Thyroid gland (tissue), 4 donors: ENCODE measurements at regions not wholly inside any gene's neighbourhood (a gene's known extent, or its start where the extent isn't known, plus 50 kb on each side); places are given as distances from the start of the nearest gene placed in this dataset.
"Not testable (repeated sequence)": the region's sequence is repeated elsewhere in the genome, so short reads cannot be mapped to it uniquely, and the experiment has no call there.

Experiments used
- DNase-seq, 2 donors: peaks; one replicate each; pipeline ENCODE4 v3.0.0-alpha.2; 2019
- H3K27ac ChIP-seq, 3 donors: fragments of 200-600 bp; sonication (generic); 1 replicate in 2 of 3; 2 replicates in 1 of 3; pipeline ENCODE4 v1.5.1; 2016 to 2019; ENCODE audit warnings: mild to moderate bottlenecking in 1 of 3, moderate library complexity in 1 of 3
- H3K27me3 ChIP-seq: fragments of 200-600 bp; sonication (generic); one replicate; pipeline ENCODE4 v1.5.1; 2019
- H3K36me3 ChIP-seq, 2 donors: fragments of 200-600 bp; sonication (generic); one replicate each; pipeline ENCODE4 v1.5.1; 2016 to 2019
- H3K4me1 ChIP-seq, 2 donors: fragments of 200-600 bp; sonication (generic); one replicate each; pipeline ENCODE4 v1.5.1; 2017 to 2019
- H3K4me3 ChIP-seq, 3 donors: fragments of 200-600 bp; sonication (generic); replicated peaks in 1 of 3; 1 replicate in 2 of 3; 2 replicates in 1 of 3; pipeline ENCODE4 v1.5.1; 2016; ENCODE audit warnings: mild to moderate bottlenecking in 1 of 3
- H3K9me3 ChIP-seq: fragments of 200-600 bp; sonication (generic); one replicate; pipeline ENCODE4 v1.5.1; 2017
- CTCF ChIP-seq, 6 experiments: fragments of 200-600 bp in 3 of 6; fragments of 450-650 bp in 3 of 6; sonication (generic) in 3 of 6; IDR thresholded peaks; one replicate each; pipeline ENCODE4 v1.5.1; 2016 to 2019; ENCODE audit warnings: antibody characterized with exemption in 6 of 6, mild to moderate bottlenecking in 2 of 6, inconsistent platforms in 1 of 6, moderate library complexity in 1 of 6
- POLR2A ChIP-seq, 2 donors: fragments of 450-650 bp; IDR thresholded peaks; one replicate each; pipeline ENCODE4 v1.6.1; 2017; ENCODE audit warnings: antibody characterized with exemption in 2 of 2, mild to moderate bottlenecking in 2 of 2, moderate library complexity in 1 of 2
- WGBS, 2 donors: methylation state at CpG; one replicate each; pipeline ENCODE4 v1.1.5; 2017; 5-methylcytosine and 5-hydroxymethylcytosine counted together
- intact Hi-C: fragments of 100-400 bp; cut with DNase I; formaldehyde crosslinking; loops from one replicate; pipeline ENCODE4 v1.15.1; 2023

- intact Hi-C loops = loop anchor here (10.0 kb wide), 1 partner anchor 374 kb away; no protein-coding TSS in a partner anchor
- Histone ChIP-seq H3K9me3 (no peaks in the 10 kb centered on the region), H3K27me3 (no peaks in the 10 kb centered on the region), H3K4me3 (no peak overlapping the region), H3K27ac (no peak overlapping the region), H3K4me1 (no peaks in the 10 kb centered on the region), H3K36me3 (no peaks in the 10 kb centered on the region)
- DNase-seq = no peak
- WGBS, 2 donors = 54 to 55% methylated on average over 9 of the region's 9 CpGs
- TF ChIP-seq CTCF (IDR thresholded peaks at IDR 0.05) (peak; percentile 35 to 66 (median 57)), POLR2A (IDR thresholded peaks at IDR 0.05) (no peak)
Measured at GRCh38 chr5:148740966-148741742, 85.3 kb upstream of the ADRB2 start.

- not testable (repeated sequence) for DNase-seq, H3K27me3 ChIP-seq, H3K4me3 ChIP-seq, H3K9me3 ChIP-seq, H3K4me1 ChIP-seq, H3K27ac ChIP-seq, H3K36me3 ChIP-seq
- 70 to 71% methylated on average over 3 of the region's 3 CpGs for WGBS, 2 donors
- intact Hi-C loops = loop anchor here (10.0 kb wide), 1 partner anchor 373 kb away; no protein-coding TSS in a partner anchor
Measured at GRCh38 chr5:148741766-148742165, 84.6 kb upstream of the ADRB2 start.

GRCh38 chr5:148744380-148744779 lies 82.0 kb upstream of the ADRB2 start:
- not testable (repeated sequence) for H3K4me1 ChIP-seq, H3K27me3 ChIP-seq, H3K9me3 ChIP-seq, H3K4me3 ChIP-seq, H3K36me3 ChIP-seq, DNase-seq, H3K27ac ChIP-seq
- 91% methylated on average over 1 of the region's 1 CpG for WGBS, 2 donors
- intact Hi-C loops = loop anchor here (10.0 kb wide), 1 partner anchor 370 kb away; no protein-coding TSS in a partner anchor

GRCh38 chr5:148746826-148747535 lies 79.4 kb upstream of the ADRB2 start:
- no peak for TF ChIP-seq CTCF (IDR thresholded peaks at IDR 0.05)
- TF ChIP-seq POLR2A (IDR thresholded peaks at IDR 0.05) = no peak
- H3K27me3 ChIP-seq = no peaks in the 10 kb centered on the region
- DNase-seq = no peak
- no peaks in the 10 kb centered on the region for H3K4me1 ChIP-seq
- no peak overlapping the region for H3K4me3 ChIP-seq
- no peaks in the 10 kb centered on the region for H3K36me3 ChIP-seq
- 40 to 42% methylated on average over 2 of the region's 2 CpGs for WGBS, 2 donors
- no peaks in the 10 kb centered on the region for H3K9me3 ChIP-seq
- intact Hi-C loops = loop anchor here (10.0 kb wide), 1 partner anchor 368 kb away; no protein-coding TSS in a partner anchor
- H3K27ac ChIP-seq = no peak overlapping the region

GRCh38 chr5:148747536-148747906 lies 78.9 kb upstream of the ADRB2 start:
- Histone ChIP-seq H3K4me3 (no peak overlapping the region), H3K27me3 (no peaks in the 10 kb centered on the region), H3K9me3 (no peaks in the 10 kb centered on the region), H3K4me1 (no peaks in the 10 kb centered on the region), H3K36me3 (no peaks in the 10 kb centered on the region), H3K27ac (no peak overlapping the region)
- TF ChIP-seq POLR2A (IDR thresholded peaks at IDR 0.05) = no peak
- TF ChIP-seq CTCF (IDR thresholded peaks at IDR 0.05) = no peak
- 69 to 81% methylated on average over 2 of the region's 2 CpGs for WGBS, 2 donors
- no peak for DNase-seq
- intact Hi-C loops = loop anchor here (10.0 kb wide), 1 partner anchor 367 kb away; no protein-coding TSS in a partner anchor
